ENCODE measurements at regions not wholly inside any gene's neighbourhood (a gene's known extent, or its start where the extent isn't known, plus 50 kb on each side); places are given as distances from the start of the nearest gene placed in this dataset.
A peak's percentile ranks its signal among the peaks of the same experiment; 100 is the strongest.

DNA sequence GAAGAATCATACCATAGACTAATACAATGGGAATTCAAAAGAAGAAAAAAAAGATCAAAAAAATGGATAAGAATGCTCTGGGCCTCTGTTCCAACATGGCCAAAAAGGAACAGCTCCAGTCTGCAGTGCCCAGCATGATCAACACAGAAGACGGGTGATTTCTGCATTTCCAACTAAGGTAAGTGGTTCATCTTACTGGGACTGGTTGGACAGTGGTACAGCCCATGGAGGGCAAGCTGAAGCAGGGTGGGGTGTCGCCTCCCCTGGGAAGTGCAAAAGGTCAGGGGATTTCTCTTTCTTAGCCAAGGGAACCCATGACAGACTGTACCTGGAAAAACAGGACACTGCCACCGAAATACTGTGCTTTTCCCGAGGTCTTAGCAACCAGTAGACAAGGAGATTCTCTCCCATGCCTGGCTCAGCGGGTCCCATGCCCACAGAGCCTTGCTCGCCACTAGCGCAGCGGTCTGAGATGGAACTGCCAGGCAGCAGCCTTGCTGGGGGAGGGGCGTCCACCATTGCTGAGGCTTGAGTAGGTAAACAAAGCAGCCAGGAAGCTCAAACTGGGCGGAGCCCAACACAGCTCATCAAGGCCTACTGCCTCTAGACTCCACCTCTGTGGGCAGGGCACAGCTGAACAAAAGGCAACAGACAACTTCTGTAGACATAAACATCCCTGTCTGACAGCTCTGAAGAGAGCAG is 428.4 kb downstream of the MN1 start:
- Histone ChIP-seq H3K4me1 (ENCODE audit: insufficient read depth, low read length) (peaks cover 9% of the 10 kb centered on the region; the same call in 1 of the 2 replicates), H3K9ac (ENCODE audit: low read depth, low read length) (peak overlapping the region; percentile 40), H3K36me3 (ENCODE audit: insufficient read depth, low read length) (no peaks in the 10 kb centered on the region), H3K9me3 (ENCODE audit: control insufficient read depth, insufficient read depth, low read length) (no peaks in the 10 kb centered on the region)

DNA sequence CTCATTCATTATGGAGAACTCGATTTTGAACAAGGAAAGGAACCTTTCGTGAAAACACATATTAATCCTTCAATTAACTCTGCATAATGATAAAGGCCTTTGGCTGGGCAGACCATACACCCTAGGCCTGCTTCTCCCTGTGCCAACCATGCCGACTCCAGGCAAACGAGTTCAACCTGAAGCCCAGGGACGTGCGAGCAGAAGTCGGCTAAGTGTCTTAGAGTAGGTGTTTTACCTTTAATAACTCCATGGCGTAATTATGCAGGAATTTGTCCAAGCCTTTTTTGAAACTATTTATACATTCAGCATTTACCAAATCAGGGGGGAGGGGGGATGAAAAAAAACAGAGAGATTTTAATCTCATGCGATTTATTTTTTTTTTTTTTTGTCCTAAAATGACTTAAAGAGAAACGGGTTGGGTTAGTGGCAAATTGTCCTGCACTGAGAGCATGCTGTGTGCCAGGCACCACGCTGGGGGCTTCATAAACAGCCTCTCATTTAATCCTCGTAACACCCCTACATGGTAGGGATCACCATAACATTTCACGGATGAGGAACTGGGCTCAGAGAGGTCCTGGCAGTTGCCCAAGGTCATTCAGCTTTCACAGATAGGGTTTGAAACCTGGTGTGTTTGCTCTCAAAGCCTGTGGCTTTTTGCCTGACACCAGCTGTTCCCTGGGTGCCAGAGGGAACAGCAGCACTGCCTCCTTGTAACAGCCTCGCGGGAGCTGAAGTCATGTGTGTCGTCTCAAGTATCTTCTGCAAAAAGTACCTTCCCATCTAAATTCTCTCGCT is 423.9 kb downstream of the MN1 start:
- Histone ChIP-seq H3K4me1 (ENCODE audit: insufficient read depth, low read length) (peaks cover 13% of the 10 kb centered on the region; the same call in 1 of the 2 replicates), H3K36me3 (ENCODE audit: insufficient read depth, low read length) (no peaks in the 10 kb centered on the region), H3K9ac (ENCODE audit: low read depth, low read length) (no peak overlapping the region), H3K9me3 (ENCODE audit: control insufficient read depth, insufficient read depth, low read length) (no peaks in the 10 kb centered on the region)

DNA sequence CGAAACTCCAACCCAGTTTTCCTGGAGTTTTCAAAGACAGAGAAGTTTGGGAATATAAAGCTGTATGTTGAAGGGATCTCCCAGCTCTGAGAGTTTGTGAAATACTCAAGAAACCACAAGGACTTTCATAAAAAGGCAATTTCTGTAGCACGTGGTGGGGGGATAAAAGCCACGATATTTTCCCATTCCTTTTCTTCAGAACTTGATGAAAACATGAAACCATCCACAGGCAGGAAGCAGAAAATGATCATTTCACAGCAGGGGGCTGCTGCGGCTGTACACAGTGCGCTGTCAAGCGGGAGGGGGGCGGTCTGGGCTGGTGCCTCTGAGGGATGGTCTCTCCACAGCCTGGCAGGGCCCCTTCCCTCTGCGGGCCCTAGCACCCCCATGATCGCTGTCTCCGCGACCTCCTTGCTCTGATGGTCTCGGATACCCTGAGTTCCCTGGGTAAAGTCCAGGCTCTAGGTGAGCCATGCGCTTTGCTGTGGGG is 423.2 kb downstream of the MN1 start:
- Histone ChIP-seq H3K9ac (ENCODE audit: low read depth, low read length) (no peak overlapping the region), H3K9me3 (ENCODE audit: control insufficient read depth, insufficient read depth, low read length) (no peaks in the 10 kb centered on the region), H3K36me3 (ENCODE audit: insufficient read depth, low read length) (no peaks in the 10 kb centered on the region), H3K4me1 (ENCODE audit: insufficient read depth, low read length) (peaks cover 8% of the 10 kb centered on the region; the same call in 1 of the 2 replicates)

DNA sequence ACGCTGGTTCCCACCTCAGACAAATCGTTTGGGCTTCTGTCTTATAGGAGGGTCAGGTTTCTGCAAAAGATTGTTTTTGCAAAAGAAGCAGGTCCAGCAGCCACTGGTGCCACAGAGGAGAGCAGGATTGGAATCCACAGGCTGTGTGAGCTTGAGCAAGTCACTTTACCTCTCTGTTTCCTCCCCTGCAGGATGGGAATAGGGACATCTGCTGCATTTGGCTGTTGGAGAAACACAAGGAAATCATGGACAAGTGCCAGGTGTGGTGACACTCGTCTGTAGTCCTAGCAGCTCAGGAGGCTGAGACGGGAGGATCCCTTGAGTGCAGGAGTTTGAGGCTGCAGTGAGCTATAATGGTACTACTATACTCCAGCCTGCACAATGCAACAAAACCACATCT is 422.6 kb downstream of the MN1 start:
- no peaks in the 10 kb centered on the region for H3K9me3 ChIP-seq (ENCODE audit: control insufficient read depth, insufficient read depth, low read length)
- H3K9ac ChIP-seq (ENCODE audit: low read depth, low read length), result no peak overlapping the region
- no peaks in the 10 kb centered on the region for H3K36me3 ChIP-seq (ENCODE audit: insufficient read depth, low read length)
- peaks cover 8% of the 10 kb centered on the region; the same call in 1 of the 2 replicates for H3K4me1 ChIP-seq (ENCODE audit: insufficient read depth, low read length)

DNA sequence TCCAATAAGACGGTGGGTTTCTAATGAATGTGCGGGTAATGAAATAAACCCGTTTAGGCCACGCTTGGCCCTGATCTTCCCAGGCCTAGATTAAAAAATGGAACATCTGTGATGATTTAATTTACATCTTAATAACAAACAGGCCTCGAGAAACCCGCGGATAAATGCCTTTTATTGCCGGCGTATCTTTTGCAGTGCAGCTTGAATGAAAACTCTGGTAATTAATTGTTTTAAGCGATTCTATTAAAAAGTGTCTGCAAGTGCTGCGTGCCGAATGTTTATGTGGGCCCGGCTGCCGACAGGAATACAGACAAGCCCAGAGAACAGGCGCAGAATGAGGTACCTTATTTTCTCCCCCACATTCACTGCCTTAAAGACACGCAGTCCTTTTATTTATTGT is 420.7 kb downstream of the MN1 start:
- Histone ChIP-seq H3K36me3 (ENCODE audit: insufficient read depth, low read length) (no peaks in the 10 kb centered on the region), H3K9ac (ENCODE audit: low read depth, low read length) (no peak overlapping the region), H3K9me3 (ENCODE audit: control insufficient read depth, insufficient read depth, low read length) (no peaks in the 10 kb centered on the region; the same call in 1 of the 2 replicates), H3K4me1 (ENCODE audit: insufficient read depth, low read length) (peaks cover 8% of the 10 kb centered on the region; the same call in 1 of the 2 replicates)

DNA sequence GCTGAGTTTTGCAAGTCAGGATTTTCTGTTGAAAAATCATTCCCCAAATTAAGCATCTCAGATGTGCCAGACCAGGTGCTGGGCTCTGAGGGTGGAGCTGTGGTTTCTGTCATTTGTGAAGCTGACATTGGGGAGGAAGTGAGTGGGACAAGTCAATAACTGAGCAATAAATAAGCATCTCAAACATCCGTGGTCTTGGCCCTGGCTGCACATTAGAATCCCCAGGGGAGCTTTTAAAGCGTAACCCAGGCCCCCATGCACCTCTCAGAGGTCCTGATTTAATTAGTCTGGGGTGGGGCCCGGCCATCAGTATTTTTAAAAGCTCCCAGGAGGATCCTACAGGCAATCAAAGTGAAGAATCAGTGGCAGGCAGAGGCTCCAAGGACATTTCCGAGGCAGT is 420.0 kb downstream of the MN1 start:
- Histone ChIP-seq H3K36me3 (ENCODE audit: insufficient read depth, low read length) (no peaks in the 10 kb centered on the region), H3K9me3 (ENCODE audit: control insufficient read depth, insufficient read depth, low read length) (no peaks in the 10 kb centered on the region; the same call in 1 of the 2 replicates), H3K4me1 (ENCODE audit: insufficient read depth, low read length) (peaks cover 8% of the 10 kb centered on the region; the same call in 1 of the 2 replicates), H3K9ac (ENCODE audit: low read depth, low read length) (no peak overlapping the region)

DNA sequence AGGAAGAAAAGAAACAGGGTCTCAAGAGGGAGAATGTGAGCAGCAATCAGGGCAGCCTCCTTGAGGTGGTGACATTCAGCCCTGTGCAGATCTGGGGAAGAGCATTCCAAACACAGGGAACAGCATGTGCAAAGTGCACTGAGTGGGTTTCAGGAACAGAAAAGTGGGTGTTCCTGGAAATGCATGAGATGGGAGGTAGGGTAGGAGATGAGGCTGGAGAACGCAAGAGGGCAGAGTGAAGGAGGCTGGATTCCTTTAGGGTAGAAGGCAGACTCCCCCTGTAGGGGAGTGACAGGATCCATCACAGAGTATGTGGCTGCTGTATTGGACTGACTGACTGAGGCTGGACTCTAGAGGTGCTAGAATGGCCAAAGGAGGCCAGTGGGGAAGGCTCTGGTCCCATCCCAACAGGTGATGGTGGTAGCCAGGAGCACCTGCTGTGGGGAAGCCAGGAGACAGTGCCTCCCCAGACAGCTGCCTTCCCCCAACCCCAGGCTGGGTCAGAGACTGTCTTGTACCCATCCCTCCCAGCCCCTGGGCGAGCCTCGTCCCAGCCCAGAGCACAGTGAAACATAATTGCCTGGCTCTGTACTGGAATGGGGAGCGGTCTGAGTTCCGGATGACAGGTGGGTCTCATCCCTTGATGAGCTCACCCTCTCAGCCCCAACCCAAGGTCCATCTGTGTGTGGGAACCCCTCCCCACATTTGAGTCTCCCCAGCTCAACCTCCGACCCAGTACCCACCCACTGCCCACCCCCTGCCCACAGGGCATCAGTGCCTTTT is 419.4 kb downstream of the MN1 start:
- peaks cover 8% of the 10 kb centered on the region; the same call in 1 of the 2 replicates for H3K4me1 ChIP-seq (ENCODE audit: insufficient read depth, low read length)
- H3K36me3 ChIP-seq (ENCODE audit: insufficient read depth, low read length), result no peaks in the 10 kb centered on the region
- no peaks in the 10 kb centered on the region; the same call in 1 of the 2 replicates for H3K9me3 ChIP-seq (ENCODE audit: control insufficient read depth, insufficient read depth, low read length)
- H3K9ac ChIP-seq (ENCODE audit: low read depth, low read length), result no peak overlapping the region

DNA sequence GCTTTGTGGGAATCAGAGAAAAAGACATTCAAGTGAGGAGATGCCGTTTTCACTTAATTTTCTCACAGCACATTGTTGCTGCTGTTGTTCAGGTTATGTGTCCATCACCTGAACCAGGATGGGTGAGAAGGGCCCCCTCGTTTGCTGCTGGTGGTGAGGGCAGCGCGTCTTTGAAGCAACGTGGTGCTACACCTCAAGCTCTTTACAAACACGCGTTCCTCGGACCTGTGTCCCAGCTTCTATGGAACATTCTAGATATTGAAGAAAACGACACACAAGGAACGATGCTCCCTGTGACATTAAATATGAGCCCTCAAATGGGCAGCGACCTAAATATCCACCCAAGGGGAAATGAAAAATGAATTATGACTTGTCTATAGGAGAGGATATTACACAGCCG is 418.6 kb downstream of the MN1 start:
- H3K9ac ChIP-seq (ENCODE audit: low read depth, low read length), result no peak overlapping the region
- no peaks in the 10 kb centered on the region; the same call in 1 of the 2 replicates for H3K9me3 ChIP-seq (ENCODE audit: control insufficient read depth, insufficient read depth, low read length)
- H3K36me3 ChIP-seq (ENCODE audit: insufficient read depth, low read length), result no peaks in the 10 kb centered on the region
- peaks cover 10% of the 10 kb centered on the region; the same call in 1 of the 2 replicates for H3K4me1 ChIP-seq (ENCODE audit: insufficient read depth, low read length)

DNA sequence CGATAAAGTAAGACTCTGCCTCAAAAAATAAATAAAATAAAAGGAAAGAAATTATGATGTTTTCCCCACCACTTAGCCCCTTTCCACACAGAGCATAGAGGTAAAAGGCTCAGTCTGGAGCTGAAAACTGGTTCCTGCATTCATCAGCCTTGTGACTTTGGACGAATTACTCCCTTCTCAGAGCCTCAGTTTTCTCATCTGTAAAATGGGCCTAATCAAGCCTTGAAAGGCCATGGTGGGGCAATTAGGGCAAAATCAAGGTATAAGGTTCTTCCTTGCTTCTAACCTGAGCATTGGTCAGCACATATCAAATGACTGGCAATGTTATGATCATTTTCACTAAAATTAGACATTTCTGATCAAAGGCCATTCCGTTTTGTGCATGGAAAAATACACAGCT is 417.7 kb downstream of the MN1 start:
- H3K4me1 ChIP-seq (ENCODE audit: insufficient read depth, low read length), result peaks cover 6% of the 10 kb centered on the region; the same call in 1 of the 2 replicates
- H3K9me3 ChIP-seq (ENCODE audit: control insufficient read depth, insufficient read depth, low read length), result no peaks in the 10 kb centered on the region; the same call in 1 of the 2 replicates
- no peaks in the 10 kb centered on the region for H3K36me3 ChIP-seq (ENCODE audit: insufficient read depth, low read length)
- no peak overlapping the region for H3K9ac ChIP-seq (ENCODE audit: low read depth, low read length)

DNA sequence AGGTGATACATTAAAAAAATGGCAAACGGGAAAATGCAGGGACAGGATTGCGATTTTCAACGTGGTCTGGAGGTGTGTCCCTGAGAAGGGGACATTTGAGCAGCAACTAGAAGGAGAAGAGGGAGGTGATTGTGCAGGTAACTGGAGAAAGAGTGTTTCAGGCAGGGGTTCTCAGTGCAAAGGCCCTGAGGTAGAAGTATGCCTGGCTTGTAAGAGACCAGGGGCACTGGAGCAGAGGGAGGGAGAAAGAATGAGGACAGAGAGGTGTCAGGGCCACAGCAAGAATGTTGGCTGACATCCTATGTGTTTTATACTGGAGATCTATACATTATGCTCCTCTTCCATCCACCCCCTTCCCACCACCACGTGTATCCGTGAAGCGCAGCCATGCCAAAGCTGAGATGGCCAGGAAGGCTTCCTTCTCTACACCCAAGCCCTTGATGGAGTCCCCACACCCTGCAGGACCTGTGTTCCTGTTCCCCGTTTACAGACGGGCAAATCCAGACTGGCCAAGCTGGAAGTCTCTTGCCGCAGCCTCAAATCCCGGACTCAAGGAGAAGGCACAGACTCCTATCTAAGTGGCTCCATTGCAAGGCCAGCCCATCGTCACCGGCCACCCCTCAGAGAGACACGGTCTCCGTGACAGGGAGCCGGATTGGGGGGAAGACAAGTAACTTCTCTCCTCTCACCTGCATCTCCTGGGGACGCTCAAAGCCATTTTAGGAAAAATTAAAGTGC is 416.1 kb downstream of the MN1 start:
- no peaks in the 10 kb centered on the region; the same call in 1 of the 2 replicates for H3K9me3 ChIP-seq (ENCODE audit: control insufficient read depth, insufficient read depth, low read length)
- peaks cover 6% of the 10 kb centered on the region; the same call in 1 of the 2 replicates for H3K4me1 ChIP-seq (ENCODE audit: insufficient read depth, low read length)
- H3K9ac ChIP-seq (ENCODE audit: low read depth, low read length), result no peak overlapping the region

DNA sequence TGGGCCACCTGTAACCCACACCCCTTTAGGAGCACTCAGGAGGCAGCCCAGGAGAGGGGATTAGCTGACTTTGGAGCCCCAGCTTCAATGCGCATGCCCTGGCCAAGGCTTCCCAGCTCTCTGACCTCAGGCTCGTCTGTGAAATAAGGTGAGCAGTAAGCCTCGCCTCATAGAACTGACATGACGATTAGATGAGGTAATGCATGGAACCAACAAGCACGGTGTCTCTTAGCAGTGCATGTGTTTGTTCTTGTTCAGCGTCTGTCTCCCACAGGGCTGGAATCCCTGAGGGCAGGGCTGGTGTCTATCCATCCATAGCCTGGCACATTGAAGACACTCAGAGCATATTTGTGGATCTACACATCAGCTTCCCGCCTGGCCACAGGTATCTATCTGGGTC is 415.4 kb downstream of the MN1 start:
- Histone ChIP-seq H3K9me3 (ENCODE audit: control insufficient read depth, insufficient read depth, low read length) (no peaks in the 10 kb centered on the region; the same call in 1 of the 2 replicates), H3K9ac (ENCODE audit: low read depth, low read length) (no peak overlapping the region), H3K36me3 (ENCODE audit: insufficient read depth, low read length) (no peaks in the 10 kb centered on the region), H3K4me1 (ENCODE audit: insufficient read depth, low read length) (peaks cover 6% of the 10 kb centered on the region; the same call in 1 of the 2 replicates)

More for the DNA sequence above, 416.1 kb downstream of the MN1 start:
- H3K36me3 ChIP-seq (ENCODE audit: insufficient read depth, low read length), result no peaks in the 10 kb centered on the region

DNA sequence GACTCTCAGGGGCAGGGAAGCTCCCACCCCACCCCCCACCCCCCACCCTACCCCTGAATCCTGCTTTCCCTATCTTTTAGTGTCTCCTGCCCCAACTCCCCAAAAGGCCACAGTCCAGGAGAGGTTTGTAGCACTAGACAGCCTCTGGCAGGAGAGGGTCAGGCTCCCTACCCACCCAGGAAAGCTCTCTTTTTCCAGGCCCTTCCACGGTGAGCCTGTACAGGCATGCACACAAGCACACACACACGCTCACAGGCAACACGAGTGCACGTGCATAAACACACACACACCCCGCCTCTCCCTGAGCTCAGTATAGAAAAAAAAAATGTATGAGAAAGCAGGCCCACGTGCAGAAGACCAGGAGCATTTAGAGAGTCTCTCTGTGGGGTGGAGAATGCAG is 414.0 kb downstream of the MN1 start:
- no peaks in the 10 kb centered on the region for H3K36me3 ChIP-seq (ENCODE audit: insufficient read depth, low read length)
- H3K9me3 ChIP-seq (ENCODE audit: control insufficient read depth, insufficient read depth, low read length), result no peaks in the 10 kb centered on the region; the same call in 1 of the 2 replicates
- peaks cover 6% of the 10 kb centered on the region; the same call in 1 of the 2 replicates for H3K4me1 ChIP-seq (ENCODE audit: insufficient read depth, low read length)
- H3K9ac ChIP-seq (ENCODE audit: low read depth, low read length), result no peak overlapping the region

DNA sequence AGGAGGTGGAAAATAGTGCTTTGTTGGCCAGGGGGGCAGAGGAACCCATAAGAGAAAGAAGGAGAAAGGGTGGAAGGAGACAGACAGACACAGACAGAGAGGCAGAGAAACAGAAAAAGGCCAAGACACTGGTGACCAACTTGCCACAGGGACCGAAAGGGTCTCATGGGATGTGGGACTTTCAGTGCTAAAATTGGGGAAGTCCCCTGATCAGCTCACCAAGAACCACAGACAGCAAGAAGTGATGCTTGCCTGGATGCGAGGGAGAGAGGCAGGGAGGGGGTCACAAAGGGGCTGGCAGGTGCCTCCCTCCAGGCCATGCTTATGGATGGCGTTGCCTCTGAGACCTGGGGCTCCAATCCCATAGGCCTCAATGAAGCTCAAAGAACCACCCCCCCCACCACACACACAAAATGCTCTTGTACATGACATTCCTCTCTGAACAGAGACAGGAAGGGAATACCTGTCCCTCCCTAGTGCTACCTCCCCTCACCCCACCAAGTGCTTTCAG is 413.4 kb downstream of the MN1 start:
- H3K9ac ChIP-seq (ENCODE audit: low read depth, low read length), result no peak overlapping the region
- H3K36me3 ChIP-seq (ENCODE audit: insufficient read depth, low read length), result no peaks in the 10 kb centered on the region
- H3K4me1 ChIP-seq (ENCODE audit: insufficient read depth, low read length), result peaks cover 6% of the 10 kb centered on the region; the same call in 1 of the 2 replicates
- no peaks in the 10 kb centered on the region; the same call in 1 of the 2 replicates for H3K9me3 ChIP-seq (ENCODE audit: control insufficient read depth, insufficient read depth, low read length)
